ENCODE measurements at regions not wholly inside any gene's neighbourhood (a gene's known extent, or its start where the extent isn't known, plus 50 kb on each side); places are given as distances from the start of the nearest gene placed in this dataset.

GRCh38 chr10:71075086-71075758 lies 137.1 kb upstream of the UNC5B start:
- TF ChIP-seq POLR2A (IDR thresholded peaks at IDR 0.05) (no peak), CTCF (IDR thresholded peaks at IDR 0.05) (no peak)

Data from right lobe of liver (tissue), 4 donors.